ENCODE measurements at regions not wholly inside any gene's neighbourhood (a gene's known extent, or its start where the extent isn't known, plus 50 kb on each side); places are given as distances from the start of the nearest gene placed in this dataset.

DNA sequence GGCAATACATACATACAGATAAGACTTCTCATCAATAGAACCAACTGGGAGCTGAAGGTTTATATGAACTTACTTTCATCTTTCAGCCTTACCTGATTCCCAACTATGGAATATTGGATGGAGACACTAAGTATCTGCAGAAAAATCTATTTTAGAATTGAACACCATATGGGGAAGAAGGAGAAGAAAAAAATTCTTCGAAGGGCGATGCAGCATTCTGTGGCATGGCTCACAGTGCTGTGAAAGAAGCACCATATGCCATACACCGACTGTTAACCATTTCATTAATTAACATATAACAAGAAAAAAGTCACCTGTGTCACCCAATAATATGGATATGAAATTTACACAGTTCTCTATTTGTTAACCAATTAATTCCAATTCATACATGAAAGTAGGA lies 1374.4 kb upstream of the MAP3K7 start:
- TF ChIP-seq, protein P1, sequence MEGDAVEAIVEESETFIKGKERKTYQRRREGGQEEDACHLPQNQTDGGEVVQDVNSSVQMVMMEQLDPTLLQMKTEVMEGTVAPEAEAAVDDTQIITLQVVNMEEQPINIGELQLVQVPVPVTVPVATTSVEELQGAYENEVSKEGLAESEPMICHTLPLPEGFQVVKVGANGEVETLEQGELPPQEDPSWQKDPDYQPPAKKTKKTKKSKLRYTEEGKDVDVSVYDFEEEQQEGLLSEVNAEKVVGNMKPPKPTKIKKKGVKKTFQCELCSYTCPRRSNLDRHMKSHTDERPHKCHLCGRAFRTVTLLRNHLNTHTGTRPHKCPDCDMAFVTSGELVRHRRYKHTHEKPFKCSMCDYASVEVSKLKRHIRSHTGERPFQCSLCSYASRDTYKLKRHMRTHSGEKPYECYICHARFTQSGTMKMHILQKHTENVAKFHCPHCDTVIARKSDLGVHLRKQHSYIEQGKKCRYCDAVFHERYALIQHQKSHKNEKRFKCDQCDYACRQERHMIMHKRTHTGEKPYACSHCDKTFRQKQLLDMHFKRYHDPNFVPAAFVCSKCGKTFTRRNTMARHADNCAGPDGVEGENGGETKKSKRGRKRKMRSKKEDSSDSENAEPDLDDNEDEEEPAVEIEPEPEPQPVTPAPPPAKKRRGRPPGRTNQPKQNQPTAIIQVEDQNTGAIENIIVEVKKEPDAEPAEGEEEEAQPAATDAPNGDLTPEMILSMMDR (IDR thresholded peaks at IDR 0.05), result no peak
- Histone ChIP-seq H3K36me3 (no peaks in the 10 kb centered on the region), H3K9me3 (no peaks in the 10 kb centered on the region)

DNA sequence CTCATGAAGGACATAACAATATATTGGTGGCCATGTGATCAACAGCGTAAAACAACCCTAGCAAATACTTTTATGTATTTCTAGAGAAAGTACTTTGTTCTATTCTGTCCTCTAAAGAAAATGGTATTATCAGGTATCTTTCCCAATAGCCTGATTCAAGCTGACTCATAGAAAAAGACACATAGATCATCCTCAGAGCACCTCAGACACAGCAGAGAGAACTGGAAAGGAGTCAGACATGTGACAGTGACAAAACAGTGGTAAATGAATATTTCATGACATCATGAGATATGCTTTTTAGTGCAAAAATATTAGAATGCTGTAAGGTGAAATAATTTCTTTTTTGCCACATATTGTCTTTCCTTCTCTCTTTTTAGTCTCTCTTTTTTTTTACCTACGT lies 1355.0 kb upstream of the MAP3K7 start:
- H3K4me3 ChIP-seq, result no peak overlapping the region
- DNase-seq (ENCODE audit: low spot score in 2 of 2), result no peak
- H3K27ac ChIP-seq, result no peak overlapping the region
- H3K9me3 ChIP-seq, result peaks cover 0 to 8% of the 10 kb centered on the region in 2 donors
- H3K36me3 ChIP-seq, result no peaks in the 10 kb centered on the region
- intact Hi-C loops (cut with DNase I), result no loop called here
- no peaks in the 10 kb centered on the region for H3K4me1 ChIP-seq
- no peaks in the 10 kb centered on the region for H3K27me3 ChIP-seq
- TF ChIP-seq, protein P1 (IDR thresholded peaks at IDR 0.05), result no peak

More for the DNA sequence above, 1374.4 kb upstream of the MAP3K7 start:
- H3K27me3 ChIP-seq, result no peaks in the 10 kb centered on the region
- no peaks in the 10 kb centered on the region for H3K4me1 ChIP-seq
- DNase-seq (ENCODE audit: low spot score in 2 of 2), result no peak
- no peak overlapping the region for H3K4me3 ChIP-seq
- intact Hi-C loops (cut with DNase I), result no loop called here
- no peak overlapping the region for H3K27ac ChIP-seq

DNA sequence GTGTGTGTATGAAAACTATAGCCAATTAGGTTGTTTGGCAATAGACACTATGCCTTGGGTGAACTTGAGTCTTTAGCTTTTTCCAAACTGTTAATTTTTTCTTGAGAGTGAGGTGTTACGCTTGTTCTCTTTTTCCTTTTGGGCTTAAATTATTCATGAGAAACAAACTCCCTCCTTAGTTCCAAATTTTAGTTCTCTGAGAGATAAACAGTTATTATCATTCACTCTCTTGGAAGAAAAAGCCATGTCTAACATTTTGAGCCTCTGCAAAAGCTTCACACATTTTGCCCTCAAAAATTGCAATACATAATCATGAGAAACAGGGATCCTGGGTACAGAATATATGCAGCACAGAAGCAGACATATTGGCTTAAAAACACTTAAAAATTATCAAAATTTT lies 1353.9 kb upstream of the MAP3K7 start:
- no peaks in the 10 kb centered on the region for H3K27me3 ChIP-seq
- H3K36me3 ChIP-seq, result no peaks in the 10 kb centered on the region
- no peak overlapping the region for H3K27ac ChIP-seq
- TF ChIP-seq, protein P1 (IDR thresholded peaks at IDR 0.05), result no peak
- intact Hi-C loops (cut with DNase I), result no loop called here
- H3K4me1 ChIP-seq, result no peaks in the 10 kb centered on the region
- no peak for DNase-seq (ENCODE audit: low spot score in 2 of 2)
- no peak overlapping the region for H3K4me3 ChIP-seq
- H3K9me3 ChIP-seq, result peaks cover 0 to 5% of the 10 kb centered on the region in 2 donors

DNA sequence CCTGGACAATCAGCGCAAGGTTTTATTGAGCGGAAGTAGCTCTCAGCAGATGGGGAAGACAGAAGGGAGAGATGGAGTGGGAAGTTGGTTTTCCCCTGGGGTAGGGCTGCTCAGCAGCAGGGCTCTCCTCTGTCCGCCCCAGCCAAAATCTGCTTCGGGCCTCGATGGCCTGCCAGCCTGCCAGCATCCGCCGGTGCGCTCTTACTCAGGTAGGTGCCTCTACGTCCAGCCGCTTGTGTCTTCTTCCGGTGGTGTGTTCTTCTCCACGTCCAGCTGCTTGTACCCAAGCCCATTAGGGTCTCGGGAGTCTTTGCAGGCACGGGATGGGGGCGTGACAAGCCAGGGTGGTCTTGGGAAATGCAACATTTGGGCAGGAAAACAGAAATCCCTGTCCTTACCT lies 1340.0 kb upstream of the MAP3K7 start:
- TF ChIP-seq, protein P1 (IDR thresholded peaks at IDR 0.05), result no peak
- no peak for DNase-seq (ENCODE audit: low spot score in 2 of 2)
- H3K4me3 ChIP-seq, result no peak overlapping the region

DNA sequence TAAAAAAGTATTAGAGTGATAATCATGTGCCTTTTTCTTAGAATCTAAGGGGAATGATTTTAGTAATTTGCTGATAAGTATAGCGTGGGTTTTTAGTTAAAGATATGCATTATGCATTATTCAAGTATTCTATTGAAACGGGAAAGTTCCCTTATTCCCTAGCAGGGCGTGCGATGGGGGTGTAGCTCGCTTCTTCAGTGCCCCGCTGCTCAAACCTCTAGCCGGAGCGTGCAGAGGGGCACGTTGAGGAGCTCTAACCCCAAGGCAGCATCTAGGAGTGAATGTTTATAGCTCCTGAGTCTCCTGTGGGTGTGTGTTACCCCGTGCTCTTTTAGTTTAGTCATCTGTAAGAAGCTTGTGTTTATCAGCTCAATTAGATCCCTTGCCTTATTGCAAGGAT lies 1339.5 kb upstream of the MAP3K7 start:
- no peak for DNase-seq (ENCODE audit: low spot score in 2 of 2)
- Histone ChIP-seq H3K4me3 (no peak overlapping the region), H3K9me3 (no peaks in the 10 kb centered on the region), H3K27ac (no peak overlapping the region), H3K36me3 (no peaks in the 10 kb centered on the region), H3K27me3 (no peaks in the 10 kb centered on the region), H3K4me1 (no peaks in the 10 kb centered on the region)
- TF ChIP-seq, protein P1 (IDR thresholded peaks at IDR 0.05), result no peak
- intact Hi-C loops (cut with DNase I), result no loop called here

More for the DNA sequence above, 1340.0 kb upstream of the MAP3K7 start:
- H3K27ac ChIP-seq, result no peak overlapping the region
- no peaks in the 10 kb centered on the region for H3K9me3 ChIP-seq
- H3K27me3 ChIP-seq, result no peaks in the 10 kb centered on the region
- no peaks in the 10 kb centered on the region for H3K4me1 ChIP-seq
- intact Hi-C loops (cut with DNase I), result no loop called here
- no peaks in the 10 kb centered on the region for H3K36me3 ChIP-seq

DNA sequence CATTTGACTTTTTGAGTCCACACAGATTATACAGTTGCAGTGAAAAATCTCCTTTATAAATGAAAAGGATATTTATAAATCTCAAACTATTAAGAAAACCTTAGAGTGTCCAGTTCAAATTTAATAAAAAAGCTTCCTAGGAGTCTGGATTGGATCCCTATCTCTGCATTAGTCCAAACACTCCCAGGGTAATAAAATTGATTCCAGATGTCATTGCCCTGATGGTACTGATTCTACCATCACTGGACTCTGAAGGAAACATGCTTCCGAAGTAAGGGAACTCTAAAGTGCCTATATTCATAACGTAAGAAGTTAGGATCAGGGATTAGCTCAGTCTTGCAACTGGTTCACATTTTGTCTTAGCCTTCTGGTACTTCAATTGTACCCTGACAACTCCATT lies 1325.1 kb upstream of the MAP3K7 start:
- TF ChIP-seq, protein P1 (IDR thresholded peaks at IDR 0.05), result no peak
- no peaks in the 10 kb centered on the region for H3K9me3 ChIP-seq
- no peak overlapping the region for H3K4me3 ChIP-seq
- H3K4me1 ChIP-seq, result no peaks in the 10 kb centered on the region
- intact Hi-C loops (cut with DNase I), result no loop called here
- no peaks in the 10 kb centered on the region for H3K27me3 ChIP-seq
- no peak overlapping the region for H3K27ac ChIP-seq
- H3K36me3 ChIP-seq, result no peaks in the 10 kb centered on the region
- DNase-seq (ENCODE audit: low spot score in 2 of 2), result no peak
